HUES64 (cell line): ENCODE measurements at regions not wholly inside any gene's neighbourhood (a gene's known extent, or its start where the extent isn't known, plus 50 kb on each side); places are given as distances from the start of the nearest gene placed in this dataset.
A peak's percentile ranks its signal among the peaks of the same experiment; 100 is the strongest.

Experiments
- H3K27ac ChIP-seq: 2 replicates; pipeline ENCODE4 v1.7.0; 2013; ENCODE audit warnings: low read depth, low read length, inconsistent platforms
- H3K27me3 ChIP-seq: 2 replicates; pipeline ENCODE4 v1.6.1; 2013; ENCODE audit warnings: mild to moderate bottlenecking, low read length; ENCODE audit not compliant: insufficient read depth
- H3K36me3 ChIP-seq: 2 replicates; pipeline ENCODE4 v1.6.1; 2013; ENCODE audit warnings: mild to moderate bottlenecking, low read length; ENCODE audit not compliant: insufficient read depth
- H3K4me1 ChIP-seq: 2 replicates; pipeline ENCODE4 v1.6.1; 2013; ENCODE audit warnings: mild to moderate bottlenecking, low read length, moderate library complexity; ENCODE audit not compliant: insufficient read depth
- H3K4me3 ChIP-seq: 2 replicates; pipeline ENCODE4 v1.5.1; 2013; ENCODE audit warnings: mild to moderate bottlenecking, low read length, moderate library complexity
- H3K9ac ChIP-seq: 2 replicates; pipeline ENCODE4 v1.6.1; 2013; ENCODE audit warnings: mild to moderate bottlenecking, low read depth, low read length
- H3K9me3 ChIP-seq: 2 replicates; pipeline ENCODE4 v1.6.1; 2013; ENCODE audit warnings: low read depth, low read length; ENCODE audit not compliant: insufficient read depth
- WGBS: fragments of 150-250, 120-280 bp; methylation state at CpG from one replicate; pipeline ENCODE4 v1.1.7; 2013; ENCODE audit warnings: missing lambda C conversion rate; 5-methylcytosine and 5-hydroxymethylcytosine counted together

- Histone ChIP-seq H3K9ac (no peak overlapping the region), H3K4me1 (peaks cover 10% of the 10 kb centered on the region), H3K27me3 (no peaks in the 10 kb centered on the region), H3K9me3 (no peaks in the 10 kb centered on the region), H3K4me3 (no peak overlapping the region), H3K27ac (no peak overlapping the region), H3K36me3 (no peaks in the 10 kb centered on the region)
- 86% methylated on average over 8 of the region's 8 CpGs for WGBS
Observed at GRCh38 chr6:166772518-166772917, 145.5 kb upstream of the RPS6KA2 start.

GRCh38 chr6:166771701-166772100 lies 144.7 kb upstream of the RPS6KA2 start:
- Histone ChIP-seq H3K4me3 (no peak overlapping the region), H3K36me3 (no peaks in the 10 kb centered on the region), H3K9ac (no peak overlapping the region), H3K4me1 (peaks cover 18% of the 10 kb centered on the region), H3K27ac (no peak overlapping the region), H3K27me3 (no peaks in the 10 kb centered on the region), H3K9me3 (no peaks in the 10 kb centered on the region)
- WGBS, result 96% methylated on average over 13 of the region's 13 CpGs

GRCh38 chr6:166770216-166771116 lies 143.4 kb upstream of the RPS6KA2 start:
- peaks cover 22% of the 10 kb centered on the region for H3K4me1 ChIP-seq
- H3K9ac ChIP-seq, result 0 out of 2 replicates have a peak overlapping the region, but pooled peaks have one; percentile 10
- H3K27me3 ChIP-seq, result no peaks in the 10 kb centered on the region
- H3K27ac ChIP-seq, result peak overlapping the region; percentile 38; the same call in 1 of the 2 replicates
- 70% methylated on average over 19 of the region's 19 CpGs for WGBS
- no peaks in the 10 kb centered on the region for H3K9me3 ChIP-seq
- H3K4me3 ChIP-seq, result no peak overlapping the region
- no peaks in the 10 kb centered on the region for H3K36me3 ChIP-seq

GRCh38 chr6:166769648-166770047 lies 142.6 kb upstream of the RPS6KA2 start:
- peaks cover 22% of the 10 kb centered on the region for H3K4me1 ChIP-seq
- no peak overlapping the region for H3K9ac ChIP-seq
- WGBS, result 98% methylated on average over 7 of the region's 7 CpGs
- no peaks in the 10 kb centered on the region for H3K27me3 ChIP-seq
- H3K36me3 ChIP-seq, result no peaks in the 10 kb centered on the region
- no peak overlapping the region for H3K4me3 ChIP-seq
- H3K27ac ChIP-seq, result no peak overlapping the region
- no peaks in the 10 kb centered on the region for H3K9me3 ChIP-seq

- H3K27me3 ChIP-seq, result no peaks in the 10 kb centered on the region
- H3K36me3 ChIP-seq, result no peaks in the 10 kb centered on the region
- H3K9ac ChIP-seq, result no peak overlapping the region
- peaks cover 22% of the 10 kb centered on the region for H3K4me1 ChIP-seq
- no peak overlapping the region for H3K27ac ChIP-seq
- WGBS, result 88% methylated on average over 8 of the region's 8 CpGs
- H3K9me3 ChIP-seq, result no peaks in the 10 kb centered on the region
- no peak overlapping the region for H3K4me3 ChIP-seq
Observed at GRCh38 chr6:166768761-166769160, 141.7 kb upstream of the RPS6KA2 start.

- Histone ChIP-seq H3K9ac (0 out of 2 replicates have a peak overlapping the region, but pooled peaks have one; percentile 28), H3K4me3 (no peak overlapping the region), H3K36me3 (no peaks in the 10 kb centered on the region), H3K27ac (no peak overlapping the region), H3K4me1 (peaks cover 22% of the 10 kb centered on the region), H3K27me3 (no peaks in the 10 kb centered on the region), H3K9me3 (no peaks in the 10 kb centered on the region)
- 87% methylated on average over 16 of the region's 16 CpGs for WGBS
Observed at GRCh38 chr6:166767230-166767629, 140.2 kb upstream of the RPS6KA2 start.

GRCh38 chr6:166766769-166767168 lies 139.7 kb upstream of the RPS6KA2 start:
- Histone ChIP-seq H3K9me3 (no peaks in the 10 kb centered on the region), H3K9ac (0 out of 2 replicates have a peak overlapping the region, but pooled peaks have one; percentile 28), H3K4me3 (no peak overlapping the region), H3K27me3 (no peaks in the 10 kb centered on the region), H3K4me1 (peaks cover 22% of the 10 kb centered on the region), H3K27ac (no peak overlapping the region), H3K36me3 (no peaks in the 10 kb centered on the region)
- 60% methylated on average over 10 of the region's 10 CpGs for WGBS

GRCh38 chr6:166765234-166765541 lies 138.1 kb upstream of the RPS6KA2 start:
- WGBS, result 96% methylated on average over 14 of the region's 14 CpGs
- H3K9ac ChIP-seq, result no peak overlapping the region
- no peak overlapping the region for H3K4me3 ChIP-seq

GRCh38 chr6:166764473-166765233 lies 137.6 kb upstream of the RPS6KA2 start:
- H3K27me3 ChIP-seq, result no peaks in the 10 kb centered on the region
- H3K27ac ChIP-seq, result no peak overlapping the region
- H3K36me3 ChIP-seq, result no peaks in the 10 kb centered on the region
- H3K4me1 ChIP-seq, result peaks cover 13% of the 10 kb centered on the region
- H3K9ac ChIP-seq, result no peak overlapping the region
- WGBS, result 93% methylated on average over 24 of the region's 24 CpGs
- no peak overlapping the region for H3K4me3 ChIP-seq
- H3K9me3 ChIP-seq, result no peaks in the 10 kb centered on the region

More at GRCh38 chr6:166765234-166765541, 138.1 kb upstream of the RPS6KA2 start:
- H3K27ac ChIP-seq, result no peak overlapping the region
- H3K4me1 ChIP-seq, result peaks cover 18% of the 10 kb centered on the region
- H3K27me3 ChIP-seq, result no peaks in the 10 kb centered on the region
- no peaks in the 10 kb centered on the region for H3K36me3 ChIP-seq
- no peaks in the 10 kb centered on the region for H3K9me3 ChIP-seq

- 91% methylated on average over 37 of the region's 37 CpGs for WGBS
- no peak overlapping the region for H3K27ac ChIP-seq
- no peak overlapping the region for H3K9ac ChIP-seq
- peaks cover 13% of the 10 kb centered on the region for H3K4me1 ChIP-seq
- no peak overlapping the region for H3K4me3 ChIP-seq
- no peaks in the 10 kb centered on the region for H3K9me3 ChIP-seq
- no peaks in the 10 kb centered on the region for H3K36me3 ChIP-seq
- no peaks in the 10 kb centered on the region for H3K27me3 ChIP-seq
Observed at GRCh38 chr6:166763606-166764472, 136.8 kb upstream of the RPS6KA2 start.
